ENCODE measurements at regions not wholly inside any gene's neighbourhood (a gene's known extent, or its start where the extent isn't known, plus 50 kb on each side); places are given as distances from the start of the nearest gene placed in this dataset.

DNA sequence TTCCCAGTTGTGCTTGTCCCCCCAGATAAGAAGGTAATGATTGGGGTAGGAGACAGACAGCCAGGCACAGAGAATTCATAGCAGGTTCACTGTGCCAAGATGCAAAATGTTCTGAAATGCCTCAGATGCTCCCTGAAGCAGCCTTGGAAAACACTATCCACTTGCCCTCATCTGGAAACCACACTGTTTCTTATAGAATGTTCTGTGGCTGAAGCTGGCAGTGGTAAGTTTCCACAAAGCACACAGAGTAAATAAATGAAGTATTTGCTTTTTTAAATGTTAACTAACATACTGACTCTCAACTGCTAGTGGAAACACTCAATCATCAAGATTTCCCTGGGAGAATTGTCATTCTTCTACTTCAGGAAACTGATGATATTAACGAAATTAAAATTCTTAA is 311.4 kb downstream of the PRDM5 start:
- TF ChIP-seq, protein P1, sequence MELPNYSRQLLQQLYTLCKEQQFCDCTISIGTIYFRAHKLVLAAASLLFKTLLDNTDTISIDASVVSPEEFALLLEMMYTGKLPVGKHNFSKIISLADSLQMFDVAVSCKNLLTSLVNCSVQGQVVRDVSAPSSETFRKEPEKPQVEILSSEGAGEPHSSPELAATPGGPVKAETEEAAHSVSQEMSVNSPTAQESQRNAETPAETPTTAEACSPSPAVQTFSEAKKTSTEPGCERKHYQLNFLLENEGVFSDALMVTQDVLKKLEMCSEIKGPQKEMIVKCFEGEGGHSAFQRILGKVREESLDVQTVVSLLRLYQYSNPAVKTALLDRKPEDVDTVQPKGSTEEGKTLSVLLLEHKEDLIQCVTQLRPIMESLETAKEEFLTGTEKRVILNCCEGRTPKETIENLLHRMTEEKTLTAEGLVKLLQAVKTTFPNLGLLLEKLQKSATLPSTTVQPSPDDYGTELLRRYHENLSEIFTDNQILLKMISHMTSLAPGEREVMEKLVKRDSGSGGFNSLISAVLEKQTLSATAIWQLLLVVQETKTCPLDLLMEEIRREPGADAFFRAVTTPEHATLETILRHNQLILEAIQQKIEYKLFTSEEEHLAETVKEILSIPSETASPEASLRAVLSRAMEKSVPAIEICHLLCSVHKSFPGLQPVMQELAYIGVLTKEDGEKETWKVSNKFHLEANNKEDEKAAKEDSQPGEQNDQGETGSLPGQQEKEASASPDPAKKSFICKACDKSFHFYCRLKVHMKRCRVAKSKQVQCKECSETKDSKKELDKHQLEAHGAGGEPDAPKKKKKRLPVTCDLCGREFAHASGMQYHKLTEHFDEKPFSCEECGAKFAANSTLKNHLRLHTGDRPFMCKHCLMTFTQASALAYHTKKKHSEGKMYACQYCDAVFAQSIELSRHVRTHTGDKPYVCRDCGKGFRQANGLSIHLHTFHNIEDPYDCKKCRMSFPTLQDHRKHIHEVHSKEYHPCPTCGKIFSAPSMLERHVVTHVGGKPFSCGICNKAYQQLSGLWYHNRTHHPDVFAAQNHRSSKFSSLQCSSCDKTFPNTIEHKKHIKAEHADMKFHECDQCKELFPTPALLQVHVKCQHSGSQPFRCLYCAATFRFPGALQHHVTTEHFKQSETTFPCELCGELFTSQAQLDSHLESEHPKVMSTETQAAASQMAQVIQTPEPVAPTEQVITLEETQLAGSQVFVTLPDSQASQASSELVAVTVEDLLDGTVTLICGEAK (IDR thresholded peaks at IDR 0.05) = no peak
- TF ChIP-seq, protein P1 (CRISPR knock-in tag; IDR thresholded peaks at IDR 0.05) = no peak
- TF ChIP-seq ZSCAN30 (CRISPR knock-in tag; IDR thresholded peaks at IDR 0.05) (no peak), ZNF768 (CRISPR knock-in tag; IDR thresholded peaks at IDR 0.05) (no peak), BHLHE40 (IDR thresholded peaks at IDR 0.05; ENCODE audit: low read length) (no peak), TBP (CRISPR knock-in tag; IDR thresholded peaks at IDR 0.05) (no peak), FOSL2 (CRISPR knock-in tag; IDR thresholded peaks at IDR 0.05) (no peak), CBX2 (IDR thresholded peaks at IDR 0.05; ENCODE audit: low read depth, low read length) (no peak), CBX2 (CRISPR knock-in tag; IDR thresholded peaks at IDR 0.05; ENCODE audit: low read depth) (no peak)

Data from HepG2 (cell line).